B cell (primary cell): ENCODE measurements at regions not wholly inside any gene's neighbourhood (a gene's known extent, or its start where the extent isn't known, plus 50 kb on each side); places are given as distances from the start of the nearest gene placed in this dataset.
A peak's percentile ranks its signal among the peaks of the same experiment; 100 is the strongest.

Experiments
- ATAC-seq: fragments of 200-7000 bp; cut with Tn5 transposase; one replicate; pipeline ENCODE4 v1.10.0; 2021; ENCODE audit warnings: low read depth, mild to moderate bottlenecking, moderate number of reproducible peaks, moderate library complexity
- CTCF ChIA-PET: fragments of 350-600 bp; sonication (Branson Sonifier 250); formaldehyde crosslinking; loops from one replicate; lab custom pipeline; 2021; ENCODE audit warnings: antibody characterized with exemption, inconsistent platforms; lab: Charles Lee
- POLR2A ChIA-PET: fragments of 350-600 bp; sonication (Branson Sonifier 250); formaldehyde crosslinking; loops from one replicate; lab custom pipeline; 2021; ENCODE audit warnings: antibody characterized with exemption; lab: Charles Lee
- DNase-seq: peaks from one replicate; pipeline ENCODE4 v3.0.0; 2013
- H2AFZ ChIP-seq: 2 replicates; pipeline ENCODE4 v1.6.1; 2012; ENCODE audit warnings: mild to moderate bottlenecking, low read depth, low read length; ENCODE audit not compliant: insufficient read depth, poor library complexity, severe bottlenecking
- H3K27ac ChIP-seq, 2 donors: 1 replicate in 1 of 2; 2 replicates in 1 of 2; pipeline ENCODE4 v1.5.1; 2012 to 2013; ENCODE audit warnings: low read length in 2 of 2, mild to moderate bottlenecking in 2 of 2, moderate library complexity in 1 of 2
- H3K27me3 ChIP-seq, 4 experiments: fragments of 200-600 bp in 1 of 4; sonication (generic) in 1 of 4; replicated peaks in 1 of 4; 1 replicate in 2 of 4; 2 replicates in 2 of 4; pipeline versions ENCODE4 v1.6.1 to v1.7.0; 2013 to 2016; ENCODE audit warnings: low read length in 3 of 4, mild to moderate bottlenecking in 2 of 4, mixed read lengths in 1 of 4, moderate library complexity in 1 of 4; ENCODE audit not compliant: insufficient read depth in 4 of 4, control insufficient read depth in 3 of 4; ENCODE audit errors: control extremely low read depth in 1 of 4
- H3K36me3 ChIP-seq, 2 experiments: replicated peaks in 1 of 2; 1 replicate in 1 of 2; 2 replicates in 1 of 2; pipeline versions ENCODE4 v1.6.1 to v1.7.1; 2013; ENCODE audit warnings: low read length in 1 of 2; ENCODE audit not compliant: insufficient read depth in 2 of 2, control insufficient read depth in 1 of 2; ENCODE audit errors: control extremely low read depth in 1 of 2, extremely low read depth in 1 of 2
- H3K4me1 ChIP-seq, 2 donors: fragments of 200-600 bp in 1 of 2; sonication (generic) in 1 of 2; 1 replicate in 1 of 2; 2 replicates in 1 of 2; pipeline versions ENCODE4 v1.5.1 to v1.6.1; 2013 to 2017; ENCODE audit warnings: low read length in 2 of 2; ENCODE audit not compliant: control insufficient read depth in 2 of 2, insufficient read depth in 2 of 2
- H3K4me2 ChIP-seq: replicated peaks from 2 replicates; pipeline ENCODE3; 2012; ENCODE audit warnings: mild to moderate bottlenecking, low read depth, low read length; ENCODE audit not compliant: poor library complexity, severe bottlenecking
- H3K4me3 ChIP-seq, 5 experiments: fragments of 200-600 bp in 1 of 5; sonication (generic) in 1 of 5; 1 replicate in 3 of 5; 2 replicates in 2 of 5; pipeline versions ENCODE4 v1.5.1 to v1.7.0; 2011 to 2016; ENCODE audit warnings: low read length in 4 of 5, mild to moderate bottlenecking in 4 of 5, low read depth in 2 of 5, control low read depth in 1 of 5, moderate library complexity in 1 of 5; ENCODE audit not compliant: insufficient read depth in 1 of 5; ENCODE audit errors: control extremely low read depth in 1 of 5, extremely low read depth in 1 of 5
- H3K79me2 ChIP-seq: fragments of 200-600 bp; sonication (generic); one replicate; pipeline ENCODE4 v1.6.0; 2016; ENCODE audit warnings: low read length; ENCODE audit not compliant: control insufficient read depth, insufficient read depth
- H3K9ac ChIP-seq: fragments of 200-600 bp; sonication (generic); 2 replicates; pipeline ENCODE4 v1.6.1; 2017; ENCODE audit warnings: mild to moderate bottlenecking, low read length, moderate library complexity
- H3K9me3 ChIP-seq, 3 donors: one replicate each; pipeline versions ENCODE4 v1.6.1 to v1.7.1; 2013; ENCODE audit warnings: low read length in 2 of 3; ENCODE audit not compliant: control insufficient read depth in 2 of 3, insufficient read depth in 1 of 3; ENCODE audit errors: control extremely low read depth in 1 of 3
- H4K20me1 ChIP-seq: 2 replicates; pipeline ENCODE4 v1.6.0; 2012; ENCODE audit warnings: mild to moderate bottlenecking, low read length; ENCODE audit not compliant: insufficient read depth, control insufficient read depth, poor library complexity, severe bottlenecking
- H3K27ac Mint-ChIP-seq: one replicate; pipeline ENCODE4 v1.8.0; 2021; ENCODE audit warnings: mixed read lengths
- H3K27me3 Mint-ChIP-seq: one replicate; pipeline ENCODE4 v1.8.0; 2021; ENCODE audit warnings: mixed read lengths
- H3K4me1 Mint-ChIP-seq: one replicate; pipeline ENCODE4 v1.8.0; 2021; ENCODE audit warnings: mixed read lengths
- H3K4me3 Mint-ChIP-seq: one replicate; pipeline ENCODE4 v1.8.0; 2021; ENCODE audit warnings: mixed read lengths
- H3K9me3 Mint-ChIP-seq: one replicate; pipeline ENCODE4 v1.8.0; 2022; ENCODE audit warnings: mixed read lengths; ENCODE audit not compliant: insufficient read depth
- EZH2 ChIP-seq: IDR thresholded peaks from 2 replicates; pipeline ENCODE4 v1.6.1; 2012; ENCODE audit warnings: borderline replicate concordance, low read depth, mild to moderate bottlenecking, moderate library complexity, low read length; ENCODE audit not compliant: insufficient read depth, poor library complexity, severe bottlenecking
- WGBS: methylation state at CpG from one replicate; pipeline ENCODE4 v1.1.5; 2013; ENCODE audit warnings: missing lambda C conversion rate; ENCODE audit not compliant: insufficient coverage; 5-methylcytosine and 5-hydroxymethylcytosine counted together
- intact Hi-C: fragments of 100-400 bp; cut with micrococcal nuclease; formaldehyde crosslinking; loops from one replicate; pipeline ENCODE4 v1.10.0; 2022
- TF ChIP-seq, protein P1 (sequence below): fragments of 200-600 bp; IDR thresholded peaks from one replicate; pipeline ENCODE4 v1.8.0; 2022; ENCODE audit warnings: antibody characterized with exemption, mild to moderate bottlenecking

DNA sequence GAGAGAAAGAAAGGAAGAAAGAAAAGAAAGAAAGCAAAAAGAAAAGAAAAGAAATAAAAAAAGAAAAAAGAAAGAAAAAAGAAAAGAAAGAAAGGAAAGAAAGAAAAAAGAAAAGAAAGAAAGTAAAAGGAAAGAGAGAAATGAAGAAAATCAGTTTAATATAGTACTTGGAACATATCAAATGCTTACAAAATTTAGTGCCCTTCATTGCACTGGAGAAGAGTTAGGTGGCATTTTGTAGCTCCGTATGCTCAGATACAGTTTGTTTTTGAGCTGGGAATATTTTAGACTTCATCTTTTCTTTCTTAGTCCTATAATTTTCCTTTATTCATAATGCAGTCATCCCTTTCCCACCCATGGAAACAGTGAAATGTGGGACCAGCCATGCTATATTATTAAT is 56.2 kb upstream of the APP start:
- DNase-seq, result no peak
- Mint-ChIP-seq H3K4me3 (no peak overlapping the region), H3K27me3 (peaks cover 4% of the 10 kb centered on the region), H3K27ac (no peak overlapping the region), H3K4me1 (no peaks in the 10 kb centered on the region), H3K9me3 (no peaks in the 10 kb centered on the region)
- no CpG with 5 or more reads among the region's 1 CpG for WGBS
- intact Hi-C loops, result no loop called here
- CTCF ChIA-PET, result no interaction called here
- no peaks in the 10 kb centered on the region for H3K79me2 ChIP-seq
- H3K9me3 ChIP-seq, result no peaks in the 10 kb centered on the region
- H3K27me3 ChIP-seq, result peaks cover 0 to 3% (median 0%) of the 10 kb centered on the region in 4 experiments
- POLR2A ChIA-PET, result no interaction called here
- ATAC-seq, result no peak
- no peaks in the 10 kb centered on the region for H4K20me1 ChIP-seq
- H2AFZ ChIP-seq, result no peak overlapping the region
- no peaks in the 10 kb centered on the region for H3K36me3 ChIP-seq
- no peaks in the 10 kb centered on the region for H3K4me1 ChIP-seq
- no peak overlapping the region for H3K9ac ChIP-seq
- no peak overlapping the region for H3K4me2 ChIP-seq
- no peak overlapping the region for H3K27ac ChIP-seq
- H3K4me3 ChIP-seq, result no peak overlapping the region
- no peak for TF ChIP-seq EZH2
- TF ChIP-seq, protein P1, sequence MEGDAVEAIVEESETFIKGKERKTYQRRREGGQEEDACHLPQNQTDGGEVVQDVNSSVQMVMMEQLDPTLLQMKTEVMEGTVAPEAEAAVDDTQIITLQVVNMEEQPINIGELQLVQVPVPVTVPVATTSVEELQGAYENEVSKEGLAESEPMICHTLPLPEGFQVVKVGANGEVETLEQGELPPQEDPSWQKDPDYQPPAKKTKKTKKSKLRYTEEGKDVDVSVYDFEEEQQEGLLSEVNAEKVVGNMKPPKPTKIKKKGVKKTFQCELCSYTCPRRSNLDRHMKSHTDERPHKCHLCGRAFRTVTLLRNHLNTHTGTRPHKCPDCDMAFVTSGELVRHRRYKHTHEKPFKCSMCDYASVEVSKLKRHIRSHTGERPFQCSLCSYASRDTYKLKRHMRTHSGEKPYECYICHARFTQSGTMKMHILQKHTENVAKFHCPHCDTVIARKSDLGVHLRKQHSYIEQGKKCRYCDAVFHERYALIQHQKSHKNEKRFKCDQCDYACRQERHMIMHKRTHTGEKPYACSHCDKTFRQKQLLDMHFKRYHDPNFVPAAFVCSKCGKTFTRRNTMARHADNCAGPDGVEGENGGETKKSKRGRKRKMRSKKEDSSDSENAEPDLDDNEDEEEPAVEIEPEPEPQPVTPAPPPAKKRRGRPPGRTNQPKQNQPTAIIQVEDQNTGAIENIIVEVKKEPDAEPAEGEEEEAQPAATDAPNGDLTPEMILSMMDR, result peak; percentile 17

DNA sequence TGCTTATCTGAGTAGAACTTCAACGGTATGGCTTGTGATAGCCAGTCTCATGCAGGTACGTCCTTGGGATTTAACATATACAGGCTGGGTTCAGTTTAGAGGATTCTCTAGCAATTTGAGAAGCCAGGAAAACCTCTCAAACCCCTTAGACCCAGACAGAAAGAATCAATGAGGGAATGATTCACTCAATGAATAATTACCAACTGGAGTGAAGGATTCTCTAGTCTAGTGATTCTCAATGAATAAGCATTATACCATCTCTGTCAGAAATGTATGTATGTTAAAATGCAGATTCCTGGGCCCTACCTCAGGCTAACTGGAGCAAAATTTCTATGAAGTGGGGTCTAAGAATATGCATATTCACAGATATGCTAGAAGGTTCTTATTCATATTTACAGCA is 54.5 kb upstream of the APP start:
- no peak for TF ChIP-seq EZH2
- TF ChIP-seq, protein P1, result no peak
- intact Hi-C loops, result no loop called here
- Histone ChIP-seq H3K79me2 (no peaks in the 10 kb centered on the region), H3K4me2 (no peak overlapping the region), H2AFZ (no peak overlapping the region), H3K9me3 (no peaks in the 10 kb centered on the region), H3K9ac (no peak overlapping the region), H3K4me3 (no peak overlapping the region), H4K20me1 (no peaks in the 10 kb centered on the region), H3K27ac (no peak overlapping the region), H3K36me3 (no peaks in the 10 kb centered on the region), H3K27me3 (peaks cover 0 to 3% (median 0%) of the 10 kb centered on the region in 4 experiments), H3K4me1 (no peaks in the 10 kb centered on the region)
- POLR2A ChIA-PET, result no interaction called here
- Mint-ChIP-seq H3K4me3 (no peak overlapping the region), H3K9me3 (no peaks in the 10 kb centered on the region), H3K27ac (no peak overlapping the region), H3K27me3 (peaks cover 4% of the 10 kb centered on the region), H3K4me1 (no peaks in the 10 kb centered on the region)
- ATAC-seq (no peak), DNase-seq (no peak)
- CTCF ChIA-PET, result no interaction called here
- 100% methylated on average over 1 of the region's 2 CpGs for WGBS
